ENCODE measurements at regions not wholly inside any gene's neighbourhood (a gene's known extent, or its start where the extent isn't known, plus 50 kb on each side); places are given as distances from the start of the nearest gene placed in this dataset.

DNA sequence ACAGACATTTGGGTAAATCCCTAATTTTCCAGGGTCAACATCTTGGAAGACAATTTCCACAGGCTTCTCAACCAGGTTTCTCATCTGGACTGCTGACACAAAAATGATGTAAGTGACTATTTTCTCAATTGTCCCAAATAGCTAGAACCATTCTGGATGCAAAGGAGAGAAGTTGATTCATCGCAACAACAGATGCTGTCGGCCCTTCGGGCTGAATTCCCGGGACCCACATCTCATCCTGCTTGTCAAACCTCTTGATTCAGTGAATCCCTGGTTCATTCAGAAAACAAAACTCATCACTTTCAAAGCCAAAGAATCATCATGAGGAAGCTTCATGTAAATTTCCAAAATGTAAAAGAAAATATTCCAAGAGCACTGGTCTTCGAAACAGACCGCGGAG, 251.8 kb downstream of the NPHP4 start:
- TF ChIP-seq POLR2A (IDR thresholded peaks at IDR 0.05) = no peak
- TF ChIP-seq, protein P1, sequence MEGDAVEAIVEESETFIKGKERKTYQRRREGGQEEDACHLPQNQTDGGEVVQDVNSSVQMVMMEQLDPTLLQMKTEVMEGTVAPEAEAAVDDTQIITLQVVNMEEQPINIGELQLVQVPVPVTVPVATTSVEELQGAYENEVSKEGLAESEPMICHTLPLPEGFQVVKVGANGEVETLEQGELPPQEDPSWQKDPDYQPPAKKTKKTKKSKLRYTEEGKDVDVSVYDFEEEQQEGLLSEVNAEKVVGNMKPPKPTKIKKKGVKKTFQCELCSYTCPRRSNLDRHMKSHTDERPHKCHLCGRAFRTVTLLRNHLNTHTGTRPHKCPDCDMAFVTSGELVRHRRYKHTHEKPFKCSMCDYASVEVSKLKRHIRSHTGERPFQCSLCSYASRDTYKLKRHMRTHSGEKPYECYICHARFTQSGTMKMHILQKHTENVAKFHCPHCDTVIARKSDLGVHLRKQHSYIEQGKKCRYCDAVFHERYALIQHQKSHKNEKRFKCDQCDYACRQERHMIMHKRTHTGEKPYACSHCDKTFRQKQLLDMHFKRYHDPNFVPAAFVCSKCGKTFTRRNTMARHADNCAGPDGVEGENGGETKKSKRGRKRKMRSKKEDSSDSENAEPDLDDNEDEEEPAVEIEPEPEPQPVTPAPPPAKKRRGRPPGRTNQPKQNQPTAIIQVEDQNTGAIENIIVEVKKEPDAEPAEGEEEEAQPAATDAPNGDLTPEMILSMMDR (IDR thresholded peaks at IDR 0.05 in 4 of 5, conservative IDR thresholded peaks at IDR 0.05 in 1 of 5) = no peak
- intact Hi-C loops (cut with DNase I; ENCODE audit: low total_unique reads) = no loop called here
- ATAC-seq (no peak), DNase-seq (no peak)
- Histone ChIP-seq H3K36me3 (no peaks in the 10 kb centered on the region), H3K27me3 (peaks cover 0 to 5% (median 0%) of the 10 kb centered on the region in 3 donors), H3K27ac (no peak overlapping the region), H3K4me3 (no peak overlapping the region), H3K4me1 (no peaks in the 10 kb centered on the region), H3K9me3 (no peaks in the 10 kb centered on the region)
- in situ Hi-C loops (cut with MboI; ENCODE audit: low sequenced_read_pairs in 4 of 4) = loop anchor here in 1 of 4 donors (25.0 kb wide), 1 partner anchor 228 kb away; no protein-coding TSS in a partner anchor

- Histone ChIP-seq H3K4me1 (no peaks in the 10 kb centered on the region), H3K4me3 (no peak overlapping the region), H3K36me3 (no peaks in the 10 kb centered on the region), H3K27me3 (no peaks in the 10 kb centered on the region), H3K9me3 (no peaks in the 10 kb centered on the region), H3K27ac (no peak overlapping the region)
- ATAC-seq (no peak), DNase-seq (no peak)
- TF ChIP-seq, protein P1 (IDR thresholded peaks at IDR 0.05 in 4 of 5, conservative IDR thresholded peaks at IDR 0.05 in 1 of 5) = no peak
- TF ChIP-seq POLR2A (IDR thresholded peaks at IDR 0.05) = no peak
- intact Hi-C loops (cut with DNase I; ENCODE audit: low total_unique reads) = no loop called here
- in situ Hi-C loops (cut with MboI; ENCODE audit: low sequenced_read_pairs in 4 of 4) = loop anchor here in 1 of 4 donors (25.0 kb wide), 1 partner anchor 227 kb away; no protein-coding TSS in a partner anchor
Measured at GRCh38 chr1:5739561-5740078, 252.6 kb downstream of the NPHP4 start.

DNA sequence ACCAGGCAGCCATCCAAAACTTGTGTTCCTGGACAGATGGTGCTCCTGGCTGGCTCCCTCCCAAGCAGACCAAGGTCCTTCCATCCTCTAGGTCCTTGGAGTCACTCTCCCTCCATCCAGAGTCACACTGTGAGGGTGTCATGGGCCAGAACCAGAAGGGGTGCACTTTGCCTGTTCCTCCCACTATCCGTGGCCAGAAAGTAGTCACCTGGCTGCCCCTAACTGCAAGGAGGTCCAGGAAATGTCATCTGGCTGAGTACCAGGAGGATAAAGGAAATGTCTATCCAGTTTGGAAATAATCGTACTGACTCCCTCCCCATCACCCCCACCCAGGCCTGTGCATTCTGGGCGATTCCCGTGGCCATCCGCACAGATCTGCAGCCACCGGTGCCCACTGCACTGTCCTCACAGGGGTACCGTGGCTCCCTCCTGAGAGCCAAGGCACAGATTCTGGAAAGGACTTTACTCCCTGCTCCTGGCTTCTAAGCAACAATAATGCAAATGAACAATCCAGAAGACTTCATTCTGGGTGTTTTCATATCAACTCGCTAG, 253.2 kb downstream of the NPHP4 start:
- in situ Hi-C loops (cut with MboI; ENCODE audit: low sequenced_read_pairs in 4 of 4) = loop anchor here in 1 of 4 donors (25.0 kb wide), 1 partner anchor 227 kb away; no protein-coding TSS in a partner anchor
- intact Hi-C loops (cut with DNase I; ENCODE audit: low total_unique reads) = no loop called here
- ATAC-seq = no peak
- no peak for TF ChIP-seq POLR2A (IDR thresholded peaks at IDR 0.05)
- TF ChIP-seq, protein P1 (IDR thresholded peaks at IDR 0.05 in 4 of 5, conservative IDR thresholded peaks at IDR 0.05 in 1 of 5) = no peak
- no peaks in the 10 kb centered on the region for H3K4me1 ChIP-seq
- no peak overlapping the region for H3K4me3 ChIP-seq
- DNase-seq = no peak
- no peaks in the 10 kb centered on the region for H3K36me3 ChIP-seq
- H3K27me3 ChIP-seq = peaks cover 0 to 2% (median 0%) of the 10 kb centered on the region in 3 donors
- no peak overlapping the region for H3K27ac ChIP-seq
- no peaks in the 10 kb centered on the region for H3K9me3 ChIP-seq

DNA sequence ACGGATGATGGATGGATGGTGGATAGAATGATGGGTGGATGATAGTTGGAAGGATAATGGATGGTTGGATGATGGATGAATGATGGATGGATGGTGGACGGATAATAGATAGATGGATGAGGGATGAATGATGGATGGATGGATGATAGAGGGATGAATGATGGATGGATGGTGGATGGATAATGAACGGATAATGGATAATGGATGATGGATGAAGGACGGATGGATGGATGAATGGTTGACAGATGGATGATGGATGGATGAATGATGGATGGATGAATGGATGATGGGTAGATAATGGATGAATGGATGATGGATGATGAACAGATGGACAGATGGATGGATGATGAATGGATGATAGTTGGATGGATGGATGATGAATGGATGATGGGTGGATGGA, 255.1 kb downstream of the NPHP4 start:
- Histone ChIP-seq H3K9me3 (no peaks in the 10 kb centered on the region), H3K4me1 (no peaks in the 10 kb centered on the region), H3K27me3 (peaks cover 0 to 2% (median 0%) of the 10 kb centered on the region in 3 donors), H3K27ac (no peak overlapping the region), H3K36me3 (no peaks in the 10 kb centered on the region), H3K4me3 (no peak overlapping the region)
- no peak for TF ChIP-seq POLR2A (IDR thresholded peaks at IDR 0.05)
- TF ChIP-seq, protein P1 (IDR thresholded peaks at IDR 0.05 in 4 of 5, conservative IDR thresholded peaks at IDR 0.05 in 1 of 5) = no peak
- ATAC-seq = no peak
- in situ Hi-C loops (cut with MboI; ENCODE audit: low sequenced_read_pairs in 4 of 4) (loop anchor here in 1 of 4 donors (25.0 kb wide), 1 partner anchor 225 kb away; no protein-coding TSS in a partner anchor), intact Hi-C loops (cut with DNase I; ENCODE audit: low total_unique reads) (no loop called here)
- DNase-seq = no peak

Data from gastrocnemius medialis (tissue), 4 donors.